DND-41 (cell line): ENCODE measurements at regions not wholly inside any gene's neighbourhood (a gene's known extent, or its start where the extent isn't known, plus 50 kb on each side); places are given as distances from the start of the nearest gene placed in this dataset.

Experiments
- CTCF ChIP-seq: IDR thresholded peaks from 2 replicates; pipeline ENCODE4 v1.5.1; 2012; ENCODE audit warnings: borderline replicate concordance, low read length, moderate library complexity, mild to moderate bottlenecking; ENCODE audit not compliant: poor library complexity, severe bottlenecking; ENCODE audit errors: extremely low read depth
- EZH2 ChIP-seq: IDR thresholded peaks from 3 replicates; pipeline ENCODE4 v1.6.1; 2012; ENCODE audit warnings: borderline replicate concordance, low read depth, mild to moderate bottlenecking, moderate library complexity, low read length, inconsistent platforms; ENCODE audit not compliant: severe bottlenecking

DNA sequence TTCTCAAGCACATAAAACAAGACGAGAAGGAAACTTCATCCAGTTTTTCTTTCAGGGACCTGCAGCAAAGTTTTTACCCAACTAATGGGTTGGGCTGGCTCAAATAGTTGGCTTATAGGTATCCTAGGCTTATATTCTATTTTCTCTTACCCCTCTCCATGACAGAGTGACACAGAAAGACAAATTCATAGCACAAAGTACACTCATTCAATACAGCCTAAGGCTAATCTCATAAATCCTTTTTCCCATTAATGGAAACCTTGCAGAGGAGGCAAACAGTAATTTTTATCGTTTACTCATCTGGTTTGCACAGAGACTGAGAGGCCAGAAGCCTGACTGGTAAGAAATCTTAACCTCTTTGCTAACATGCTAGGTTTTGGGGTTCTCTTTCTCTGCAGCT is 1589.9 kb downstream of the SLITRK1 start:
- no peak for TF ChIP-seq EZH2
- TF ChIP-seq CTCF, result no peak
